ENCODE measurements at regions not wholly inside any gene's neighbourhood (a gene's known extent, or its start where the extent isn't known, plus 50 kb on each side); places are given as distances from the start of the nearest gene placed in this dataset.

GRCh38 chr2:196309691-196310090 lies 138.3 kb upstream of the STK17B start:
- TF ChIP-seq FOXM1 (IDR thresholded peaks at IDR 0.05; ENCODE audit: borderline replicate concordance) = no peak
- no peak for TF ChIP-seq PKNOX1 (IDR thresholded peaks at IDR 0.05)
- TF ChIP-seq SP1 (IDR thresholded peaks at IDR 0.05) = no peak
- TF ChIP-seq ELF4 (IDR thresholded peaks at IDR 0.05) = no peak
- no peak for TF ChIP-seq LEF1 (IDR thresholded peaks at IDR 0.05; ENCODE audit: borderline replicate concordance)
- DNase-seq (ENCODE audit: extremely low spot score) = no peak
- CTCF ChIA-PET = no interaction called here
- POLR2A ChIA-PET = no interaction called here

- CTCF ChIA-PET = no interaction called here
- no peak for TF ChIP-seq LEF1 (IDR thresholded peaks at IDR 0.05; ENCODE audit: borderline replicate concordance)
- TF ChIP-seq FOXA1 (IDR thresholded peaks at IDR 0.05) = no peak
- no peak for TF ChIP-seq FOXM1 (IDR thresholded peaks at IDR 0.05; ENCODE audit: borderline replicate concordance)
- no peak for TF ChIP-seq FOXK2 (IDR thresholded peaks at IDR 0.05)
- TF ChIP-seq TARDBP (IDR thresholded peaks at IDR 0.05) = no peak
- no peak for TF ChIP-seq ZNF384 (IDR thresholded peaks at IDR 0.05)
- no peak for TF ChIP-seq L3MBTL2 (conservative IDR thresholded peaks at IDR 0.05)
- no peak for DNase-seq (ENCODE audit: extremely low spot score)
- POLR2A ChIA-PET = no interaction called here
These were observed 142.8 kb upstream of the STK17B start for GRCh38 chr2:196314157-196314556.

DNA sequence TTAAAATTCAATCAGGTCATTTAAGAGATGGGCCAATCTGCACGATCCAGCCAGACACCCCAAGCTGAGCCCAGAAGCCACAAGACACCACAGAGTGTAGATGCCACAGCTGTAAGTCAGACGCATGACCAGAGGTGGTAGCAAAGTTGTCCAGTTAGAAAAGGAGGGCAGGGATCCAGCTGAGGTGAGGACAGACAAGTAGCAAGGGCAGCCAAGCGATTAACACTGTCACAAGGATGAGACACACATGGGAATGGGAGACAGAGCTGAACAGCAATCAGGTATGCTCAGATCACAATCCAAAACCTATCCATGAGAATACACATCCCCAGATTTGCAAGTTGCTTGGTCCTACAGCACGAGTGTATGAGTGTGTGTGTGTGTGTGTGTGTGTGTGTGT lies 143.4 kb upstream of the STK17B start:
- ChIA-PET POLR2A (no interaction called here), CTCF (no interaction called here)
- no peak for DNase-seq (ENCODE audit: extremely low spot score)
- no peak for TF ChIP-seq FOXM1 (IDR thresholded peaks at IDR 0.05; ENCODE audit: borderline replicate concordance)
- no peak for TF ChIP-seq ZNF384 (IDR thresholded peaks at IDR 0.05)
- TF ChIP-seq FOXA1 (IDR thresholded peaks at IDR 0.05) = no peak
- no peak for TF ChIP-seq TARDBP (IDR thresholded peaks at IDR 0.05)
- TF ChIP-seq LEF1 (IDR thresholded peaks at IDR 0.05; ENCODE audit: borderline replicate concordance) = no peak
- TF ChIP-seq PKNOX1 (IDR thresholded peaks at IDR 0.05) = no peak
- no peak for TF ChIP-seq L3MBTL2 (conservative IDR thresholded peaks at IDR 0.05)
- TF ChIP-seq CTBP1 (IDR thresholded peaks at IDR 0.05; ENCODE audit: borderline replicate concordance) = no peak
- no peak for TF ChIP-seq NFRKB (IDR thresholded peaks at IDR 0.05)
- no peak for TF ChIP-seq SP1 (IDR thresholded peaks at IDR 0.05)
- TF ChIP-seq ELF4 (IDR thresholded peaks at IDR 0.05) = no peak
- no peak for TF ChIP-seq FOXK2 (IDR thresholded peaks at IDR 0.05)
- no peak for TF ChIP-seq BHLHE40 (IDR thresholded peaks at IDR 0.05; ENCODE audit: borderline replicate concordance)

GRCh38 chr2:196315388-196316049 lies 144.1 kb upstream of the STK17B start:
- DNase-seq (ENCODE audit: extremely low spot score) = no peak
- POLR2A ChIA-PET = no interaction called here

GRCh38 chr2:196316050-196316430 lies 144.7 kb upstream of the STK17B start:
- POLR2A ChIA-PET = no interaction called here
- TF ChIP-seq PKNOX1 (IDR thresholded peaks at IDR 0.05) (no peak), HDGF (IDR thresholded peaks at IDR 0.05; ENCODE audit: borderline replicate concordance) (no peak)
- CTCF ChIA-PET = interaction anchor here (0.6 kb wide), 2 partner anchors 21 to 40 kb away, joined by 3 to 4 read pairs; no protein-coding TSS in a partner anchor
- no peak for DNase-seq (ENCODE audit: extremely low spot score)

More at GRCh38 chr2:196315388-196316049, 144.1 kb upstream of the STK17B start:
- TF ChIP-seq ARNT (IDR thresholded peaks at IDR 0.05) (no peak), BHLHE40 (IDR thresholded peaks at IDR 0.05; ENCODE audit: borderline replicate concordance) (no peak), CTBP1 (IDR thresholded peaks at IDR 0.05; ENCODE audit: borderline replicate concordance) (no peak), SP1 (IDR thresholded peaks at IDR 0.05) (no peak), PKNOX1 (IDR thresholded peaks at IDR 0.05) (no peak)
- CTCF ChIA-PET = no interaction called here

GRCh38 chr2:196318517-196319377 lies 147.4 kb upstream of the STK17B start:
- no peak for DNase-seq (ENCODE audit: extremely low spot score)
- TF ChIP-seq L3MBTL2 (conservative IDR thresholded peaks at IDR 0.05) = no peak
- no peak for TF ChIP-seq SUZ12 (IDR thresholded peaks at IDR 0.05)
- TF ChIP-seq HDGF (IDR thresholded peaks at IDR 0.05; ENCODE audit: borderline replicate concordance) = no peak
- no peak for TF ChIP-seq SP1 (IDR thresholded peaks at IDR 0.05)
- no peak for TF ChIP-seq FOXM1 (IDR thresholded peaks at IDR 0.05; ENCODE audit: borderline replicate concordance)
- no peak for TF ChIP-seq CTBP1 (IDR thresholded peaks at IDR 0.05; ENCODE audit: borderline replicate concordance)
- no peak for TF ChIP-seq TARDBP (IDR thresholded peaks at IDR 0.05)
- no peak for TF ChIP-seq ELF4 (IDR thresholded peaks at IDR 0.05)
- TF ChIP-seq ZNF384 (IDR thresholded peaks at IDR 0.05) = no peak
- TF ChIP-seq NFRKB (IDR thresholded peaks at IDR 0.05) = no peak
- no peak for TF ChIP-seq LEF1 (IDR thresholded peaks at IDR 0.05; ENCODE audit: borderline replicate concordance)
- TF ChIP-seq ARNT (IDR thresholded peaks at IDR 0.05) = no peak
- ChIA-PET CTCF (no interaction called here), POLR2A (no interaction called here)

Measured in HEK293T (cell line).